ENCODE measurements at regions not wholly inside any gene's neighbourhood (a gene's known extent, or its start where the extent isn't known, plus 50 kb on each side); places are given as distances from the start of the nearest gene placed in this dataset.

GRCh38 chr10:88066319-88066718, 202.9 kb downstream of the PTEN start:
- no peaks in the 10 kb centered on the region for H3K79me2 ChIP-seq (ENCODE audit: insufficient read depth, low read depth)
- H3K9ac ChIP-seq, result peak overlapping the region; percentile 17; the same call in 1 of the 2 replicates
- H3K27ac ChIP-seq, result peak overlapping the region; percentile 87
- H3K4me1 ChIP-seq (ENCODE audit: low read depth, poor library complexity, severe bottlenecking), result peaks cover 88% of the 10 kb centered on the region
- H4K20me1 ChIP-seq (ENCODE audit: insufficient read depth), result no peaks in the 10 kb centered on the region
- no peaks in the 10 kb centered on the region for H3K36me3 ChIP-seq (ENCODE audit: insufficient read depth)
- peak overlapping the region; percentile 15; the same call in 1 of the 2 replicates for H2AFZ ChIP-seq (ENCODE audit: low read depth)
- H3K4me3 ChIP-seq (IDR thresholded peaks at IDR 0.05; ENCODE audit: insufficient read depth, low read depth, low read length), result no peak overlapping the region
- peak overlapping the region; percentile 94 for H3K4me2 ChIP-seq
- TF ChIP-seq CTCF (conservative IDR thresholded peaks at IDR 0.05; ENCODE audit: low read depth, low read length), result no peak
- no peaks in the 10 kb centered on the region for H3K27me3 ChIP-seq (ENCODE audit: insufficient read depth, low read depth)

GRCh38 chr10:88066876-88067275, 203.5 kb downstream of the PTEN start:
- H3K9ac ChIP-seq, result peak overlapping the region; percentile 17; the same call in 1 of the 2 replicates
- H3K4me1 ChIP-seq (ENCODE audit: low read depth, poor library complexity, severe bottlenecking), result peaks cover 83% of the 10 kb centered on the region
- H3K36me3 ChIP-seq (ENCODE audit: insufficient read depth), result no peaks in the 10 kb centered on the region
- H3K4me3 ChIP-seq (IDR thresholded peaks at IDR 0.05; ENCODE audit: insufficient read depth, low read depth, low read length), result no peak overlapping the region
- H3K27me3 ChIP-seq (ENCODE audit: insufficient read depth, low read depth), result no peaks in the 10 kb centered on the region
- H4K20me1 ChIP-seq (ENCODE audit: insufficient read depth), result no peaks in the 10 kb centered on the region
- peak overlapping the region; percentile 87 for H3K27ac ChIP-seq
- H3K4me2 ChIP-seq, result peak overlapping the region; percentile 94
- H2AFZ ChIP-seq (ENCODE audit: low read depth), result peak overlapping the region; percentile 15; the same call in 1 of the 2 replicates
- H3K79me2 ChIP-seq (ENCODE audit: insufficient read depth, low read depth), result no peaks in the 10 kb centered on the region
- no peak for TF ChIP-seq CTCF (conservative IDR thresholded peaks at IDR 0.05; ENCODE audit: low read depth, low read length)

GRCh38 chr10:88067737-88068136, 204.3 kb downstream of the PTEN start:
- H3K9ac ChIP-seq, result no peak overlapping the region
- peaks cover 74% of the 10 kb centered on the region for H3K4me1 ChIP-seq (ENCODE audit: low read depth, poor library complexity, severe bottlenecking)
- no peaks in the 10 kb centered on the region for H3K79me2 ChIP-seq (ENCODE audit: insufficient read depth, low read depth)
- no peak overlapping the region for H2AFZ ChIP-seq (ENCODE audit: low read depth)
- no peaks in the 10 kb centered on the region for H3K36me3 ChIP-seq (ENCODE audit: insufficient read depth)
- peak overlapping the region; percentile 94; the same call in 1 of the 2 replicates for H3K4me2 ChIP-seq
- no peak overlapping the region for H3K4me3 ChIP-seq (IDR thresholded peaks at IDR 0.05; ENCODE audit: insufficient read depth, low read depth, low read length)
- H3K27ac ChIP-seq, result peak overlapping the region; percentile 87; the same call in 1 of the 2 replicates
- no peak for TF ChIP-seq CTCF (conservative IDR thresholded peaks at IDR 0.05; ENCODE audit: low read depth, low read length)
- H4K20me1 ChIP-seq (ENCODE audit: insufficient read depth), result no peaks in the 10 kb centered on the region
- no peaks in the 10 kb centered on the region for H3K27me3 ChIP-seq (ENCODE audit: insufficient read depth, low read depth)

- H3K9ac ChIP-seq, result no peak overlapping the region
- no peak overlapping the region for H2AFZ ChIP-seq (ENCODE audit: low read depth)
- H3K4me2 ChIP-seq, result no peak overlapping the region
- no peak for TF ChIP-seq CTCF (conservative IDR thresholded peaks at IDR 0.05; ENCODE audit: low read depth, low read length)
- H3K4me1 ChIP-seq (ENCODE audit: low read depth, poor library complexity, severe bottlenecking), result peaks cover 58% of the 10 kb centered on the region
- H3K27ac ChIP-seq, result no peak overlapping the region
- no peaks in the 10 kb centered on the region for H3K27me3 ChIP-seq (ENCODE audit: insufficient read depth, low read depth)
- H3K79me2 ChIP-seq (ENCODE audit: insufficient read depth, low read depth), result no peaks in the 10 kb centered on the region
- no peaks in the 10 kb centered on the region for H3K36me3 ChIP-seq (ENCODE audit: insufficient read depth)
- no peak overlapping the region for H3K4me3 ChIP-seq (IDR thresholded peaks at IDR 0.05; ENCODE audit: insufficient read depth, low read depth, low read length)
- H4K20me1 ChIP-seq (ENCODE audit: insufficient read depth), result no peaks in the 10 kb centered on the region
Measured at GRCh38 chr10:88069338-88069737, 205.9 kb downstream of the PTEN start.
